ENCODE measurements at regions not wholly inside any gene's neighbourhood (a gene's known extent, or its start where the extent isn't known, plus 50 kb on each side); places are given as distances from the start of the nearest gene placed in this dataset.

DNA sequence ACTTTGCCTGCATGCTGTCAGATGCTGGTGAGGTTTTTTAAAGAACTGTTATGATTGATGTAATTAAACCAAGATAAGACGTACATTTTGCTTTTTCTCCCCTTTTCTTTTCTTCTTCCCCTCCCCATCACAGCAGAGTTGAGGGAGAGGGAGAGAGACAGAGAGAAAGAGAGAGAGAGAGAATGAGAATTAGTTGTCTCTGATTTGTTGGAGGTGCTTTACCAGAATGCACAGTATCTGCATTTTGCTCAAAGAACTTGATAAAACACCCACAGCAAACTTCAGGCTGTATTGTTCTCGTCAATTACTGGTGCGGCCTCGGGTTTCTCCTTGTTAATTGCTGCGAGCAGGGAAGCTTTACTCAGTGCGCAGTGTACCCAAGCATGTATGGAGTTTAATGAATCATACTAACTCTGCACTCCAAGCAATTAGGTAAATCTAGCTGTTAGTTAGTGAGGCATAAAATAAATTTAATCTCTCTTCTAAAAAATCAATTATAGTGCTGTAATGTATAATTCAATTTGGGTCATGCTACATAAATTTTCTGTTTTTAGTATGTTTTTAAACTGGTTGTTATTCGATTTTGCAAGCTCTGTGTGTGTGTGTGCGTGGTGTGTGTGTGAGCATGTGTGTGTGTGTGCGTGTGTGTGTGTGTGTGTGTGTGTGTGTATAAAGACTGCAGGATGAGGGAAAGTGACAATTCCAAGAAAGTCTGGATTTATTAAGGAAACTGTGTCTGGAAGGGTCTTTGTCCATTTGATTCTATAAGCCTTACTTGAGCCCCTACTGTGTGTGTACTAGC lies 273.4 kb downstream of the TLE3 start:
- TF ChIP-seq, protein P1, sequence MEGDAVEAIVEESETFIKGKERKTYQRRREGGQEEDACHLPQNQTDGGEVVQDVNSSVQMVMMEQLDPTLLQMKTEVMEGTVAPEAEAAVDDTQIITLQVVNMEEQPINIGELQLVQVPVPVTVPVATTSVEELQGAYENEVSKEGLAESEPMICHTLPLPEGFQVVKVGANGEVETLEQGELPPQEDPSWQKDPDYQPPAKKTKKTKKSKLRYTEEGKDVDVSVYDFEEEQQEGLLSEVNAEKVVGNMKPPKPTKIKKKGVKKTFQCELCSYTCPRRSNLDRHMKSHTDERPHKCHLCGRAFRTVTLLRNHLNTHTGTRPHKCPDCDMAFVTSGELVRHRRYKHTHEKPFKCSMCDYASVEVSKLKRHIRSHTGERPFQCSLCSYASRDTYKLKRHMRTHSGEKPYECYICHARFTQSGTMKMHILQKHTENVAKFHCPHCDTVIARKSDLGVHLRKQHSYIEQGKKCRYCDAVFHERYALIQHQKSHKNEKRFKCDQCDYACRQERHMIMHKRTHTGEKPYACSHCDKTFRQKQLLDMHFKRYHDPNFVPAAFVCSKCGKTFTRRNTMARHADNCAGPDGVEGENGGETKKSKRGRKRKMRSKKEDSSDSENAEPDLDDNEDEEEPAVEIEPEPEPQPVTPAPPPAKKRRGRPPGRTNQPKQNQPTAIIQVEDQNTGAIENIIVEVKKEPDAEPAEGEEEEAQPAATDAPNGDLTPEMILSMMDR (IDR thresholded peaks at IDR 0.05; ENCODE audit: low read length), result no peak
- TF ChIP-seq EZH2 (optimal IDR thresholded peaks at IDR 0.05; ENCODE audit: low read depth, low read length), result no peak
- no peak for TF ChIP-seq EZH2phosphoT487 (IDR thresholded peaks at IDR 0.05; ENCODE audit: low read length)

Data from MM.1S (cell line).